ENCODE measurements at regions not wholly inside any gene's neighbourhood (a gene's known extent, or its start where the extent isn't known, plus 50 kb on each side); places are given as distances from the start of the nearest gene placed in this dataset.
A peak's percentile ranks its signal among the peaks of the same experiment; 100 is the strongest.

DNA sequence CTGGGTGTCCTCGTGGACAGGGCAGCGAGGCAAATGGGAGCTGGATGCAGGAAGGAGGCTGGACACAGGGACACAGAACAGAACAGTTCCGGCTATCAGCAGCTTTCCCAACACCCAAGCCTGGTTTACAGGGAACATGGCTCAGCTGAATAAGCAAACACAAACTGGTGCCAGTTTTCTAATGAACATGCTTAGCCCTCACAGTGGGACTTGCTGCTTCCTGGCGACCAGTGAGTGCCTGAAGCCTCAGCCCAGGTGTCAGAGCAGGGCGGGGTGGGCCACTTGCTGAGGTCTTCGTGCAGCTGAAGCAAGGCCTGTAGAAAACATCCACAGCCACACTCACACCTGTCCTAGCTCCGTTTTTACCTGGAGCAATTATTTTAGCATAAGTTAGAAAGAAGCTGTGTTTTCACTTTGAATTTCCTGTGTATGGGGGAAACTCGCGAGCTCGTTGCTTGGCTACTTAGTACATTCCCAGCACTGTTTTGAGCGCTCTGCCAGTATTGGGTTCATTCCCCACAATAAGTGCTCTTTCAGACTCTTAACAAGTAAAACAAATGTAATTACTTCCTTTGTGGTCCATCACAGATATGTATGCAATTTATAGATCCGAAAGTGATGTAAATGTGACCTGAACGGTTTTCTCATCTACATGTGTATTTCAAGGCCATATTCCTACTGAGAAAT, 261.2 kb upstream of the SHH start:
- DNase-seq (ENCODE audit: low read depth, low spot score): no peak

DNA sequence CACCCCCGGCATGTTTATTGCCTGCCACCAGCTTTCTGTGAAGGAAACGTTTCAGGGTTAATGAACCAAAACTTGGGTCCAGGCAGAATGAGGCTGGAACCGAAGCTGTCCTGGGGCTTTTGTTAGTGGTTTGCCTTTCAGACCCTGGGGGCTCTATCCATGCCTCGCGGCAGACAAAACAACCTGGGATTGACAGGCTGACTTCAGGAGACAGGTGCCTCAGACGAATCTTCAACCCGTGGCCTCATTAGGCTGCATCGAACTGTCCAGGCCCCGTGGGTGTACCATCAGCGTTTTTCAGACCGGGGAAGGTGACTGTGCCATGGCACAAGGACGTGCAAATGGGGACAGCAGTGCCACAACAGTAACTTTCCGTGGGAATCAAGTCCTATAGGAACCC, 259.3 kb upstream of the SHH start:
- no peak for DNase-seq (ENCODE audit: low read depth, low spot score)

DNA sequence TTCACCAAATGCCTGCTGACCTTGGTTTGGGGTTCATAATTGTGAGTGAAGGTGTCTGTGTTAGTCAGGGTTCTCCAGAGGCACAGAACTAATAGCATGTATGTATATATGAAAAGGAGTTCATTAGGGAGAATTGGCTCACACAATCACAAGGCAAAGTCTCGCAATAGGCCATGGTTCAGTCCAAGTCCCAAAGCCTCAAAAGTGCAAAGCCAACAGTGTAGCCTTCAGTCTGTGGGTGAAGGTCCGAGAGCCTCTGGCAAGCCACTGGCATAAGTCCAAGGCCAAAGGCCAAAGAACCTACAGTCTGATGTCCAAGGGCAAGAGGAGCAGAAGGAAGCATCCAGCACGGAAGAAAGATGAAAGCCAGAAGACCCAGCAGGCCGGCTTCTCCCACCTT, 257.6 kb upstream of the SHH start:
- no peak for DNase-seq (ENCODE audit: low read depth, low spot score)

DNA sequence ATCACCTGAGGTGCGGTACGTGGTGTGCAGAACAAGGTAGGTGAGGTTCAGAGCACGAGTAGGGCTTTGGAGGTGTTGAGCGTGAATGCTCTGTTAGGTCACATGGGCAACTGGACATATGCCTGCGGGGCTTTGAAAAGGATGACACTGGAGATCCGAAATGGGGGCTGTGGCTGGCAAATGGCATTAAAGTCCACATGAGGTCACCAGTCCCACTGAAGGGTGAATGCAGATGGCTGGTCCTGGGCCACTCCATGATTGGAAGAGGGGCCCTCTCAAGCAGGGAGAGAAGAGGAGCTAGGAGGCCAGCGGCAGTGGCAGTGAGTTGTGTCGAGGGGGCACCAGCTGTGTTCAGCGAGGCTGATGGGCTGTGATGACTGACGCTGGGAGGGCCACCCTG, 254.9 kb upstream of the SHH start:
- DNase-seq (ENCODE audit: low read depth, low spot score): no peak

DNA sequence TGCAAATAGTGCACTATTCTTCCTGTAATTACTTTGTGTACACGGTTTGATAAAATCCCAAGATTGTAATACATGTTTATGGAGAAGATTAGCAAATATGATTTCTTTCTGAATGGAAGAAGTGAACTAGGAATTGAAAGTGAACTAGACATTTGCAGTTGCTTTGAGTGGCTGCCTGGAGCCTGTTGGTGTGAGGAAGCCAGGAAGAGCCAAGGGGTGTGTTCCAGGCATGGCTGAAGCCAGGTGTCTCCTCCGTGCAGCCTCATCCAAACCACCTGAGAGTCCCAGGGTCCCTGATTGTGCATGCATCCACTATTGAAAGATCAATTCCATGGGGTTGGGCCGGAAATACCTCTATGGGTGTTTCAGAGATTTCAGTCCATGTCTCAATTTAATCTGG, 253.1 kb upstream of the SHH start:
- no peak for DNase-seq (ENCODE audit: low read depth, low spot score)

DNA sequence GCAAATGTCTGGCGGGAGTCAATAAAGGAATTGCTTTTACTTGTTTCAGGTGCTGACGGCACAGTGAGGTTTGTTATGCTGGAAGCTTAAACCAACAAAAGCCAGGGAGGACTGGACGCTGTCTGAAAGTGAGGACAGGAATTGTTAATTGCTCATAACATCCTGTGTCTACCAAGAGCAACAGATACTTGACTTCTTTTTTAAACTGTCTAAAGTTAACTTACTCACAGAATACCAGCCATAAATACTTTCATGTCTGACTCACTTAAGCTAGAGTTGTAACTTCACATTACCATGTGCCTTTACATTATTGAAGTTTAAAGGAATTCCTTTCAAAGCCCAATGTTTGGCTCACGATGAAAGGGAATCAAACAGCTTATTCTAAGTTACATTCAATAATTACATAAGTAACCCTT, 252.7 kb upstream of the SHH start:
- DNase-seq (ENCODE audit: low read depth, low spot score): peak; percentile 67

DNA sequence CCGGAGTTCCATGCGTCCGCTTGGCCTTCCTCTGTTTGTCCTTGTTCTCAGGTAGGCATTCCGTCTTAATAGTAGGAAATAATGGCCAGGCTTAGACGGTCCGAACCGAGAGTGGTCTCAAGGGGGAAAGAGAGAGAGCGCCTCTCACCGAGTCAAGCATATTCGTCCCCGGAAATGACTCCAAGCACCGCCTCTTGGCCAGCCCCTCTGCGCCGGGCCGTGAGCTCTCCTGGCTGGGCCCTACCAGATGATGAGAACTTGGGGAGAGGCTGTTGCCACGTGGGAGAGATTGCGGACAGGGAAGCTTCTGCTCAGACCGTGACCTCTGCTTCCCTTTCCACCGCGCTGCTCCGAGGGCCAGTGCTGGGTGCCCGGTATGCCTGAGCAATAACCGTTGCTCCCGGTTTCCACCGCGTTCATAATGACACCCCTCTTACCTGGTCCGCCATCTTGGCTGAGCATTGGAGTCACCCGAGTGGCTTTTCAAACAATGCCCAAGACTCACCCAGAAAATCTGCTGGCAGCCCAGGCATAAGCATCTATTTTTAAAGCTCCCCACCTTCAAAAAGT, 251.1 kb upstream of the SHH start:
- no peak for DNase-seq (ENCODE audit: low read depth, low spot score)

DNA sequence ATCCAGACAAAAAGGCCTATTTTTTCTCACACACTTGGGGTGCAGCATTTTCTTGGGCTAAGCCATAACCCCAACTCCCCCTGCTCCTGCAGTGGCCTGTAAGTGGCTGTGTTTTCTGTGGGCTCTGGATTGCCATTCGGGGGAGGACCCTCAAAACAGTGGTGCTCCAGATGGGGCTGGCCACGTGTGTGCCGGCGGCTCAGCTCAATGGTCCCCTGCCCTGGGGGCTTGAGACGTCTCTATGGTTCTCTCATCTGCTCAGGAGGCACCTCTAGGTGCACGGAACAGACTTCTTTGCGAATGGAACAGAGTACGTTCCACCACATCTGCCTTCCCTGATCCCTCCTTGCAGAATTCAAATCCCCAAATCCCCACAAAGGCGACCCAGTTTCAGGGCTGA, 250.0 kb upstream of the SHH start:
- DNase-seq (ENCODE audit: low read depth, low spot score): no peak

DNA sequence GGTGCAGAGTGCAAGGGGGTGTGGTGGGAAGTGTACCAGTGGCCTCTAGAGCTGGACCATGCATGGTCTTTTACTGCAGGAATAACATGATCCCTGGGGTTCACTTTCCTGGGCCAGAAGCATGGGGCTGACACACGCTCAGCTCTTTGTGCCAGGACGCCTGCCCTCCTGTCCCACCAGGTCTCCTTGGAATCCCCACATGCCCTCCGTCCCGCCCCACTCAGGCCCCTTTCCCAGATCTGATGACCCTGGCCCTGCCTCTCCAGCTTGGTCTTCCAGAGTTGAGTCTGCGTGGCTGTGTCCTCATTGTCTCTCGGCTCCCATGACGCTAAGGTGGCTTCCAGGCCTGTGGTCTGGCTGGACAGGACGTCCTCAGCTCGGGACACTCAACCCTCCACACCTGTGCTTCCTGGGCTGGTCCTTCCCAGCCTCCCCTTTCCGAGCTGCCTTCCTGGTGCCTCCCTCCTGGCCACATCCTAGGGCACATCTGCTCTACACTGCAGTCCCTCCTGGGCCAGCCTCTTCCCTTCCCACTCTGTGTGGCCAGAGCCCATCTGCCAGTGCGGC, 249.5 kb upstream of the SHH start:
- no peak for DNase-seq (ENCODE audit: low read depth, low spot score)

DNA sequence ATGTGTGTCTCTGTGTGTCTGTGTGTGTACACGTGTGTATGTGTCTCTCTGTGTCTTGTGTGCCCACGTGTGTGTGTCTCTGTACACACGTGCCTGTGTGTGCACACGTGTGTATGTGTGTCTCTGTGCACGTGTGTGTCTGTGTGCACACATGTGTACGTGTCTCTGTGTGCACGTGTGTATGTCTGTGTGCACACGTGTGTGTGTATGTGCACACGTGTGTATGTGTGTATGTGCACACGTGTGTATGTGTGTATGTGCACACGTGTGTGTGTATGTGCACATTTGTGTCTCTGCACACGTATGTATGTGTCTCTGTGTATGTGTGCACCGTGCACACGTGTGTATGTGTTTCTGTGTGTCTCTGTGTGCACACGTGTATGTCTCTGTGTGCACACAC, 248.7 kb upstream of the SHH start:
- DNase-seq (ENCODE audit: low read depth, low spot score): no peak

DNA sequence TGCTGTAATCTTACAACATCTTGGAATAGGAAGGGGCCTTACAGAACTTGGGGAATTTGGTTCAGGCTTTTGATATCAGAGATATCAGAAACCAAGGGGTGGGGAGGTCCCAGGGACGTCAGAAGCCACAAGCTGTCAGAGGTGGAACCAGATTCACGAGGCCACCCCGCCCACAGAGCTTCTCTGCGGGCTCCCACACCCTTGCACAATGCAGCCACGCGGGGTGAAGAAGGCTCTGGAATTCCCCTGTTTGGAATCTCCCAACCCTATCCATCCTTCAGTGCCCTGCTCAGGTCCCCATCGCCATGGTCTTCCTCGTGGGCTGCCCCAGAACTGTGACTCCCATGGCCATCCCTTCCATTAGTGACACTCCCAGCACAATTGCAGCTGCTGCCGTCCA, 247.1 kb upstream of the SHH start:
- no peak for DNase-seq (ENCODE audit: low read depth, low spot score)

DNA sequence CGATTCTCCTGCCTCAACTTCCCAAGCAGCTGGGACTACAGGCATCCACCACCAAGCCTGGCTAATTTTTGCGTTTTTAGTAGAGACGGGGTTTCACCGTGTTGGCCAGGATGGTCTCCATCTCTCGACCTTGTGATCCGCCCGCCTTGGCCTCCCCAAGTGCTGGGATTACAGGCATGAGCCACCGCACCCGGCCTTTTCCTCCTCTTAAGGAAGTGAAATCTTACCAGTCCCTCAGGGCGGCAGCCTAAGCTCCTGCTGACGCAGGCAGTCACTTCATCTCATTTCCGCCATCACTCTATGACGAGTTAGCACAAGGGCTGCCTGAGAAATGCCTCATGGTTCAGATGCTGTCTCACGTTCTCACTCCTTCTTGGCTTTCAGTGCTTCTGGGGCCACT, 246.0 kb upstream of the SHH start:
- DNase-seq (ENCODE audit: low read depth, low spot score): no peak

DNA sequence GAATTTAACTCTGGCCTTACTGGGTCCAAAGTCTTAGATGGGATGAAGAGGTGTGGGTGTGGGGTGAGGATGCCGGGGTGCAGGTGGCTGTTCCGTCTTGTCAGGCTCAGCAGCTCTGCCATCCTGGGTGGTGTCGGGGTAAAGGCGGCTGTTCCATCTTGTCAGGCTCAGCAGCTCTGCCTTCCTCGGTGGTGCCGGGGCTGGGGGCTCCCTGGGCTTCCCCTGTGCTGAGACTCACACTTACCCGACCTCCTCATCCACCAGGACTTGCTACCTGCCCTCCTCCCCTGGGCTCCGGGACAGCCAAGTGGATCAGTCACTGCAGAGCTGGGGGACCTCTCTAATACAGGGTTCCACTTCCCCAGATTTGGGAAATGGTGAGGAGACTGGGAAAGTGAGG, 244.3 kb upstream of the SHH start:
- no peak for DNase-seq (ENCODE audit: low read depth, low spot score)

DNA sequence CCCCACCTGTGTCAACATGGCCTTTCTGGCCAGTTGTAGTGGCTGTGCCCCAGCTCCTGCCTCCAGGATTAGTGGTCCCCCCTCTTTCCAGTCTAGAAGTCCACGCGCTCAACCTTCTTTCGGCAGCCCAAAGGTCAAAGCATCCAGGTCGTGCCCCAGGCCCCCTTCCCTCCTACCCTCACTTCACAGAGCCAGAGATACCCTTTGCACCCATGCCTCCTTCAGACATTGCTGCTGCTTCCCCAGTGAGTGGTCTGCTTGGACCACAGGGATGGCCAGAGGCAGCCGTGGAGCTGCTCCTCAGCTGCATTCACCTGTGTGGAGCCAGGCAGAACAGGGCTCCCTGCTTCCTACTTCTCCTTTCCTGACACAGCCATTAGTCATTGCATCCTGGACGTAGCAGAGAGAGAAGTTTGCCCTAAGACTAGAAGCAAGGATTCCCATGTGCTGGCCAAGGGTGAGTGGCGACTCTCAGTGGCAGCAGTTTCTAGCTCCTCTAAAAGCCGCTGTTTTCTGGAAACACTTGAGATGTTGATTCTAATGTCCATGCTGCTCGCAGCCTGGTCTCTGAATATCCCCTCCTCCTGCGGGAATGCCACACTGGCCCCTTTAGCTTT, 243.1 kb upstream of the SHH start:
- DNase-seq (ENCODE audit: low read depth, low spot score): no peak

DNA sequence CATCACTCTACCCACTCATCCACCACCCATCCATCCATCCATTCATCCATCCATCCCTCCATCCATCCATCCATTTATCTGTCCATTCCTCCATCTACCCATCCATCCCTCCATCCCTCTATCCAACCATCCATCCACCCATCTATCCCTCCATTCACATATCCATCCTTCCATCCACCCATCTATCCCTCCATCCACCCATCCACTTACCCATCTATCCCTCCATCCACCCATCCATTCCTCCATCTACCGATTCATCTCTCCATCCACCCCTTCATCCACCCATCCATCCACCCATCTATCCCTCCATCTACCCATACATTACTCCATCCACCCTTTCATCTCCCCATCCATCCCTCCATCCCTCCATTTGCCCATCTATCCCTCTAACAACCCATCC, 239.6 kb upstream of the SHH start:
- DNase-seq (ENCODE audit: low read depth, low spot score): no peak

DNA sequence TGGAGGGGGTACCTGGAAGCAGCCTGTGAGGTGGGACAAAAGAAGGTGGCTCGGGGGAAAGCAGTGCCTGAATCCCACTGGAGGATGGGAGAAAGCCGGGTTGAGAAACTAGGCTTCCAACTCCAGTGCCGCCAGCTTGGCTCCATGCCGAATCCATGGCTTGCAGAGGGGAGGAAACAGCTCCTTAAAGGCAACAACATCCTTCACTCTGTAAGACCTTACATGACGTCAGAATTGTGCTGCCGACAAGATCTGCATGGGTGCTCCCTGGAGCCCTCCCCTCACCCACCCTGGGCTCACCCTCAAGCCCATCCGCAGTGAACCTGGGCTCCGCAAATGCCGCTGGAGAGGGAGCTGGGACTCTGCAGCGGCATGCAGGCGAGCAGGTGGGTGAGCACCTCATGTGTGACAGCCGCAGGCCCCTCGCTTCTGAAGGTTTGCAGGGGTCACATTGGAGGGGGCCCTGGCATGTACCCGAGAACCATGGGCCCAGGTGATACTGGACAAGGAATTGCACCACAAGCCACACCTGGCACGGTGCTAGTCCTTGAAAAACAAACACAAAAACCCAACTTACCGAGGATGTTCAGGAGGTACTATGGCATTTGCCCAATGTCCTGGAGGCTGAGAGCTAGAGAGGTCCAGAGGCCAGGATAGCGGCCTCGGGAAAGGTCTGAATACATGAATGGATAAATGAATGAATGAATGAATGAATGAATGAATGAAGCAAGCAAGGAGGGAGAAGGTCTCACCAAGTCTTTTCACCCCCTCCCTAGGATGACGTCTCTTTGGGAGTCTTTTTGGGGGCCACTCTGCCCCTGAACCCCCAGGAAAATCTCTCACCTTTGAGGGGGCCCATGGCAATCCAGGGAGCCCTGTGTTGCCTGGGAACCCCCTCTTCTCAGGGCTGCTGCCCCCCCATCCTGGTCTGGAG, 238.6 kb upstream of the SHH start:
- no peak for DNase-seq (ENCODE audit: low read depth, low spot score)

DNA sequence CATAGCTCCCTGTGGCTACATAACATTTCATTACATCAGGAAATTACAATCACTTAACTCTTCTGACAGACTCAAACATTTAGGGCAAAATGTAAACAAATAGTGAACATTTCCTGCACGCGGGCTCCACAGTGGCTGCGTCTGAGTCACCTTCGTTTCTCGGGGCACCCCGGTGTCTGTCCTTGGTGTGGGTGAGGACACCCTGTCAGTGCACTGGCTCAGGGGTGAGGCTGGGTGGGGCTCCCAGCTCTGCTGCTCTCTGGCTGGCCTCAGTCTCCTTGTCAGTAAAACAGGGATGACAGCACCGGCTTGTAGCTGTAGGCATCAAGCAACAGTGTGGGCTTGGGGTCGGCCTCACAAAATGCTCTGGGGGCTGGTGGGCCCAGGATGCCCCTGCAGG, 237.1 kb upstream of the SHH start:
- DNase-seq (ENCODE audit: low read depth, low spot score): no peak

DNA sequence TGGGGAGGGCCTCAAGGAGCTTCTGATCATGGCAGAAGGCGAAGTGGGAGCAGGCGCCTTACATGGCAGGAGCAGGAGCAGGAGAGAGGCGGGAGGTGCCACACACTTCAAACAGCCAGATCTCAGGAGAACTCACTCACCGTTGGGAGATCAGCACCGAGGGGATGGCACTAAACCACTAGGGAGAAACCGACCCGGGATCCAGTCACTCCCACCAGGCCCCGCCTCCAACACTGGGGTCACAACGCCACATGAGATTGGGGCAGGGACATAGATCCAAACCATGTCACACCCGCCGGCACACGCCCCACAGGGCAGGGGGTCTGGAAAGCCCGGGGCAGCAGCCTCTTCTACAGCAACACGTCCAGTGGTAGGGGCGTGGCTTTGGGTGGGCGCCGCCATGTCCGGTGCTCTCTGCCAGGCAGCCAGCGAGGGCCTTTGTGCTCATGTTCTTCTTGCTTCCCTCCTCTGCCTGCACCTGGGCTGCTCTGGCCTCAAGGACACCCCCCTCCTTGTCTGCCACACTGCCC, 233.8 kb upstream of the SHH start:
- DNase-seq (ENCODE audit: low read depth, low spot score): no peak

DNA sequence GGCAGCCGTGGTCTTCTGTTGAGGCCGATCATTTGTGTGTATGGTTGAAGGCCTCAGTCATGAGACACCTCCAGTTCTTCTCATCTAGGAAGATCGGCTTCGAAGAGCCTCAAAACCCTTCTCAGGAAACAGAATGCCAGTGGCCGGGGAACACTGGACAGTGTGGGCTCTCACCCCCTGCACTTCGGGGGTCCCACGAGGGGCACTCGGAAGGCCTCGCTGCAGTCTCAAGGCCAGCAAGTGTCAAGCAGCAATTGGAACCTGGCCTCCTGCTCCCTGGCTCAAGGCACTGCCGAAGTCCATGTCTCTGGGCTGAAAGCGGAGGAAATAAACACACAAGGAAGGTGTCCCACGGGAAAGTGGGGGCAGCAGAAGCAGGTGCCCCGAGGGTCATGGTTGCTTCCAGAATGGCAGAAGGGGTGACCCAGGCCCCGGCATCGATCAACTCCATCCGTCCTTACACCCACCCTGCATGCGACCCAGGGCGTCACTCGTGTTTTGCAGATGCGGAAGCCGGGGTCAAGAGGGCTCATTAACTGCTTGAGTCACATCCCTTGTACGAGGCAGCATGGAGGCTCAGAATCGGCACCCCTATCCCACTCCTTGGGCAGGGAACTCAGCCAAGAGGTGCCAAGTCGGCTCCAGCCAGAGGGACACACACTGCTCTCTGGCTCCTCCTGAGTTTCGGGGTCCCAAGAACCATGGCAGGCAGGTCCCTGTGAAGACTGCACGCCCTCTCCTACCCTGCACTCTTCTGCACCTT, 231.3 kb upstream of the SHH start:
- no peak for DNase-seq (ENCODE audit: low read depth, low spot score)

DNA sequence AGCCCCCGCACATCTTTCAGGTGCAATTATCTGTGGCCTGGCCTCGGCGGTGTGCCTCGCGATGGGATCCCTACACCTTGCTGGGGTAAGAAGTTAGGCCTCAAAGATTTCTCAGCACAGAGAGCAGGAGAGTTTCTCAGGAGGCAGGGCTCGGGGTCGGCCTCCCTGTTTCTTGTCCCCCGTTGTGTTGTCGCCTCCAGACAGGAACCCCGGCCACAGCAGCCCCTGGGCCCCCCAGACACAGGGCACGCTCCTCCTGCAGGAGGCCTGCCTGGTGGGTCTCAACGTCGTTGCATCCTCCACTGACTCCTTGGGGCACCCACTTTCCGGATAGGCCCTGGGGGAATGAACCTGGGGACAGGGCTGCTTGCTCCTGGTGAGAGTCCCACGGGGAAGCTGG, 229.1 kb upstream of the SHH start:
- no peak for DNase-seq (ENCODE audit: low read depth, low spot score)
